NCI-H128 (cell line): ENCODE measurements at regions not wholly inside any gene's neighbourhood (a gene's known extent, or its start where the extent isn't known, plus 50 kb on each side); places are given as distances from the start of the nearest gene placed in this dataset.

Experiments
- DNase-seq: peaks from one replicate; lab custom pipeline; 2025; ENCODE audit not compliant: unreplicated experiment; lab: John Stamatoyannopoulos, UW

DNA sequence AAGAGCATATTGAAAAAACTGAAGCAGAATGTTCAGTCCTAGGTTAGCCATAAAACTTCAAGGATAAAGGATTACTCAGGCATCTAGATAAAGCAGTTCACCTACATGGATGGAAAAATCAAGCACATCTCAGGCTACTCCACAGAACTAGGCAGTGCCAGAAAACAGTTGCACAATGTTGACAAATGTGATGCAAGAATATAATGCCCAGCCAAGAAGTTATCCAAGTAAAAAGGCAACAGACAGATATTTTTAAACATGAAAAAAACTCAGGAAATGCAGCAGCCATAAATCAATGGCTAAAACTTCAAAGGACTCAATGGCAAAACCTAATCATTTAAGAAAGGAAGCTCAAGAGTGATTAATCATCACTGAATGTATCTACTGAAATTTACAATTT lies 456.0 kb upstream of the FAM241A start:
- DNase-seq = no peak

DNA sequence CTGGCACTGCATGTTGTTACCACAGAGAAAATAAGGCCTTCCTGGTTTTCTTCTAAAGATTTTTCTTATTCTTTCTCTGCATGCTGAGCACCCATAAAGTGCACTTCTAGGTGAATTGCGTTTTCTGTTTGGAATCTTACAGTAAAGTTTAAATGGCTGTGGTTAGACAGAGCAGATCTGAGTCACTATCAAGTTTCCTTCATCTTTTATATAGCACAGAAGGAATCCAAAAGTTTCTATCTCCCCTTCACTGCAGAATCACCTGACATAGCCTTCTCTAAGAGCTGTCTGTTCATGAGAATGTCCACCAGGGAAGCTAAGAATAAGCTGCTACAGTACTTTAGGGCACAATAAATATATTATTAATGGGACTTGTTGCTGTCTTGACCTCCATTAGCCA lies 455.5 kb upstream of the FAM241A start:
- DNase-seq = no peak

DNA sequence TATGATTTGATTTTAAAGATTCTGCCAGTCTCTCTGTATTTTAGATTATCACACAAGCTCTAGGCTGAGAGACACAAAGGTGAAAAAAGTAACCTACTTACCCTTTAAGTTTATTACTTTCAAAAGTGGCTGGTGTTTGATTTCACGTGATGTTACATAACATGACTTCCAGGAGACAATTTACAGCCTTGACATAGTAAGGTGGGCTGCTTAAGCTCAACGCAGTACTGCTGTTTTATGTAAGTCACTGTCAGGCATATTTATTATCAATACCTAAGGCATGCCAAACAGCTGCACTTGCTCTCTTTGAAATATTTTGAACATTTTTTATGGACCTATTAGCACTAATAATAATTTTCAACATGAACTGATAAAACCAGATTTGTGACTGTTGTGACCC lies 451.5 kb upstream of the FAM241A start:
- DNase-seq = no peak

DNA sequence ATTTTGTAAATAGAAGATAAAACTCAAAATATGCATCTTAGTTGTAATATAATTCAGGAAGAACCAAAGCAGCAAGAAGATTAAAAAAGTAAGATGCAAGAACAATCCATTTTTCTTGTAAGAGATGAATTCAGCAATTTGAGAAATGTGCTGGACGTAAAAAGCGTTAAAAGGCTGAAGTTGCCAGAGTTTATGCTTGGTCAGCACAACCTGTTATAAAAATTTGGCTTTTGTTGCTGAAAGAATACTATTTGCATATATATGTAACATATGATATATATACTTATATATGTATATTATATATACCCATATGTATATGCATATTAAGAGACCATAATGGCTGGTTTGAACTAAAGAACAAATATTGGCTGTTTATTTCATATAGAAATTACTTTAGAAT lies 449.6 kb upstream of the FAM241A start:
- DNase-seq = no peak

DNA sequence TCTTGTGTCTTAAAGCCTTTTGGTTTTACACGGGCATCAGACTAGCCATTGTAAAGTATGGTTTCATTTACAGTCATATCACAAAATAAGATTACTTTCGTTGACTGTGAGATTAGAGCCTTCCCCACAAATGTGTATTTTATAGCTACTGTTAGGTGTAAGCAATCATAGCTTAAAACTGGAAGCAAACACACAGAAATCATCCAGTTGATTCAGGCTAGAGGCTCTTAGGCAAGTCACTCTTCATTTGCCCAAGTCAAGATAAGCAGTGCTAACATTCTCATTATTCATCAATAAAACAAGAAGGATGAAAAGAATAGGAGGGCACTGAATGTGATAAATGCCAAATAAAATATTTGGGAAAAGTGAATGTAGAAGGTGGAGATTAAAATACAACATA lies 448.7 kb upstream of the FAM241A start:
- DNase-seq = no peak

DNA sequence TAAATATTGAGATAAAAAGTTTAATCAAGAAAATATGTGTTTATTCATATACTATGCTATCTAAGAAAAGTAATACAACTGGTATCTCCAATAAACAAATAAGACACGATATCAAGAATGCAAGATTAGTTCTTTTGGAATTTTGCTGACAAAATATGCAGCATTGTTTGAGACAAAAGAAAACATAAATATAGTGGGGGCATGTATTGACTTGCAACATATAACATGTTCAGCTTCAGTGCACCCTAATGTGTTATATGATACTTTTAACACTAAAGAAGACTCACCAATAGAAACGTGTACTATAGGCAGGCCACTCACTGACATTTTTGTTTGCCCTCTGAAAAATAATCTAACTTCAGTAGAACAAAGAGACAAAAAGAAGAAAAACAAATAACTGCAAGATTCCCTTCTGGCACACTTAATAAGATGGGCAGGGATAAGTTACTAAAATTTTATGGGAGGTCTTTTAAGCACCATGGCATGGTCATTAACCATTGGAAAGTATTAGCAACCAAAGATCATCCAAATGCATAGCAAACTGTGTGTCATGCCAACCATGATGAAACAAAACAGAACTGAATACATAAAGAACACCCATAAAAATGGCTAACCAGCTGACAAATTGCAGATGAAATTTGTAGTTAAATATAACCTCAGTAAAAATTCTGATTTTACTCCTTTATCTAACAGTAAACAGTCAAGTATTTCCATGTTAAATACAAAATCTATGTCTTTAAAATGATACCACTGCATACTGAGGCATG lies 447.9 kb upstream of the FAM241A start:
- DNase-seq = no peak

DNA sequence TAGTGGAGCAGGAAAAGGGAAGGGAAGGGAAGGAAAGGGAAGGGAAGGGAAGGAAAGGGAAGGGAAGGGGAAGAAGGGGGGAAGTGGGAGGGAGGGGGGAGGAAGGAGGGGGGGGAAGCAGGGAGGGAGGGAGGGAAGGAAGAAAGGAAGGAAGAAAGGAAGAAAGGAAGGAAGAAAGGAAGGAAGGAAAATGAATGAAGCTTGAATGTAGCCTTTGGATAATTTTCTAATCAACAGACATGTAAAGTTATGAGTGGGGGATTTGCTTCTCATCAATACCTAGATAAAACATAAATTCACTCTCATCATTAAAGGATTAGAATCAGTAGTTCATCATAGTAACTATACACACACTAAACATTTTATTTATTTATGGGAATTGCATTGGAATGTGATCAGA lies 446.9 kb upstream of the FAM241A start:
- DNase-seq = no peak

DNA sequence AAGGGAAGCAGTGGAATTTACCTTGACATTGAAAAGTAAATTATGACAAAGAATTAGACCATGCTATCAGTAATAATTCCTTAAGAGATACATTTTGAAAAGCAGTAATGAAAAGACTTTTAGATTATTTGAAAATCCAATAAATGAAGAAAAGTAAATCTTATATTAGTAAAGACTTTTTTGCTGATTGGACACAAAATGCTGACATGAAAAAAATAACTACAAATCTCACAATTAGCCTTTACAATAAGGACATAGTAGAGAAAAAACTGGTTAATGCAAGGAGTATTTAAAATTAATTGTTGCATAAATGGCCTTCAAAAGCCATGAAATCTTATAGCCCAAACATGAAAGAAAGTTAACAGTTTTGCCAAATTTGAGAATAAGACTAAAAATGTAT lies 446.1 kb upstream of the FAM241A start:
- DNase-seq = no peak

DNA sequence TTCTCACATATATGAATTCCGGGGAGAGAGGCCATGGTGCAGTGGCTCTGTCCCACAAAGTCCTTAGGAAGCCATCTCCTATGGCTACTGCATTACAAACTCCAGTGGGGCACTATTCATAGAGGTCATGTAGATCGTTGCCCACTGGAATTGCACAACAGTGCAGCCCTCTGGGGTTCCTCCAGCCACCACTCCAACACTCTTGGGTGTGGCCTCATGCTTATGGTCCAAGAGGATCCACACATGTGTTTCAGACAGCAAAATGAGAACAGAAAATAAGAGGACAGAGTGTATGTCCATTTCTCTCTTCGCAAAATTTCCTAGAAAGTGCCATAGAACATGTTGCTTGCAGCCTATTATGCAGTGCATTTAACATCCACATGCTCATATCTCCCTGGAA lies 444.2 kb upstream of the FAM241A start:
- no peak for DNase-seq

DNA sequence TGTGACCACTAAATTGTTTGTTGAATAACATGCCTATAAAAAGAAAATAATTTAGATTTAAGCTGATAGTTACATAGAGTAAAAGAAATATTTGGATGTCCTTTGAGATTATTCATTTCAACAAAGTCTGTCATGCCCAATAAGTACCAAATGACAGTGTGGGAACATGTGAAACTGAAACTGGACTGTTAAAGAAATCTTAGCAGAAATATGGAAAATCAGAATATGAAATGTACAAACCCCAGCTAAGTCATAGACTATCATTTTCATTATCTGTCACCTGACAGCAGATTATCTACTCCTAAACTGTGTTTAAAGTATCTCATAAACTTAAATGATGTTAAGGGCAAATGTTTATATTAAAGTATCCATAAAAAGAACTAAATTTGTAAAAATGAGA lies 437.8 kb upstream of the FAM241A start:
- no peak for DNase-seq

DNA sequence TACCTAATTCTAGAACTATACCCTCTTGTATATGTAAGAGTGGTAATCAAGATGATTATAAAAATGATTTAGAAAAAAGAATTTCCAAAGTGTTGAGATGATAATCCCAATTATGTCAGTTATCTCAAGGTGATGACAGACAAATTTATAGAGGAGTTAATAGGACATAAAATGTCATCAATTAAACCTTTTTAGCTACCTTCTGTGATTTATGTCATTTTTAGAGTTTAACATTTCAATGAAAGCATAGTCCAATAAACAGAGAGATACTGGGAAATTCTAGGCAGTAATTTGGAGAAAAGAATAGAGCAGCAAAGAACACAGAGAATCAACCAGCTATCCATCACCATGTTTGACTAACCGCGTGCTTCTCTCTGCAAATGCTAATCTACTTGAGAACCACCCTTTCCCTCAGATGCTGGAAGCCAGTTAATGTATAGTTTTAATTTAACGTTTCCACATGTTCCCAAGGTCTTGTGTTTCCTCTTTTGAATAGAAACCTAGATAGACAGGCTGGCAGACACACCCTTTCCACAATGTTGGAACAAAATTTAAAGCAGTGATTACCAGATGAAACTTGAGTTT lies 433.1 kb upstream of the FAM241A start:
- no peak for DNase-seq

DNA sequence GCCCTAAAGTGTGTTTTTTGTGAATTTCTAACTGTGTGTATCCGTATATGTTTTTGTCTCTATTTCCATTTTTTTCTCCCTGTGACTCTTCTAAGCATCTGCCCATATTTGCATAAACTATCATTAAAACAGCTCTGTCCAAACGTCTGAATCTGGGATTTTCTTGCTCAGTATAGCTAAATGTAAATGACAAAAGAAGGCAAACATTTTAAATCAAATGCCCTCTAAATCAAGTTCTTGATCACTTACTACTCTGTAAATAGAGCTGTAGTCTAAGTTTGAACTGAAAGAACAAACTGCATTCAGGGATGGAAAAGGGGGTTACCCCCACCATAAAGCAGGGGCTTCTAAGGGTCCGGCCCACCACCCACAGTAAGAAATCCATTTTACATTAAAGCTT lies 432.0 kb upstream of the FAM241A start:
- DNase-seq = no peak

DNA sequence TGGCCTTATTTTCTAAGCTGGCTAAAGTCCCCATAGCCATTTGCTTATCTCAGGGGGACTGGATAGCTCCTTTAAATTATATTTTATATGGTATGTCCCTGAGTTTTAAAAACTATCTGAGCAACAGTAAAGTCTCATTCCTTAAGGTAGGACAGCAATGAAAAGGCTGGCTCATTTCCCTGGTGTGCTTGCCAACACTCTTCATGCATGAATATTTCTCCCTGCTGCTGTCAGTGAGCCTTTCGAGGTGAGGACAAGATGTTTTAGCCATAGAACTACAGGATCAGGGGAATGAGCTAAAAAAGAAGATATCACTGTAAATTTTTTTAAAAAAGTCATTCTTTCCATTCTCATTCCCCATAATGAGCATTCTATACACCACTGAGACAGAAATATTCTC lies 427.3 kb upstream of the FAM241A start:
- DNase-seq = no peak

DNA sequence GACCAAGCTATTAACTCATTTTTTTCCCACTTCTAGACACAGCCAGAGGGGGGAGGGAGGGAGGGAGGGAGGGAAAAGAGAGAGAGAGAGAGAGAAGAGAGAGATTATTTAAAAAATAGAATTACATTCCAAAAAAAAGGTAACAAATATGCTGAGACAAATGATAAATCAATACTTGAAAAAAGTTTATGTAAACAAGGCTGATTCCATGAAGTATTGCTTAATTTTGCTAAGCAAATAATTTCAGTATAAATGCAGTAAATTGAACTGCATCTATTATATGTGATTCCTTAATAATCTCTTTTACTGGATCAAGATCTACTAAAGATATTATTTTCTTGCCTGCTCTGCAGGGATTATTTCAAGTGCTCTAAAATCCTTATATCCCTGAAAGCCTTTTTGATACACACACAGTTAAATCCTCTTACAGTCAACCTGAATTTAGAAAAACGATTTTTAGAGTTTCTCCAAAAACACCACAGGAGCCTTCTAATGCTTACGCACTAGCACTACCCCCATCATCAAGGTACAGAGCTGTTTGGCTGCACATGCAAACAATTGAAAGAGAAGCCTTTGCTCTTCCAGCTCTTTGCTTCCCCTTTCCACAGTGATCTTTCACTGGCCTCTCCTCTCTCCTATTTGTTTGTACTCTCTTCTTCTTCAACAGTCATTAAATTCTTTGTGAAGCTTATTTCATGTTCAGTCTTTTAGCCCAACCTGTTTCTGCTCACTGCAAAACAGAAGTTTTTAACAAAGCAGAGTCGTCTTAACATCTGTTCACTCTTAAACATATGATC lies 426.3 kb upstream of the FAM241A start:
- DNase-seq = no peak

DNA sequence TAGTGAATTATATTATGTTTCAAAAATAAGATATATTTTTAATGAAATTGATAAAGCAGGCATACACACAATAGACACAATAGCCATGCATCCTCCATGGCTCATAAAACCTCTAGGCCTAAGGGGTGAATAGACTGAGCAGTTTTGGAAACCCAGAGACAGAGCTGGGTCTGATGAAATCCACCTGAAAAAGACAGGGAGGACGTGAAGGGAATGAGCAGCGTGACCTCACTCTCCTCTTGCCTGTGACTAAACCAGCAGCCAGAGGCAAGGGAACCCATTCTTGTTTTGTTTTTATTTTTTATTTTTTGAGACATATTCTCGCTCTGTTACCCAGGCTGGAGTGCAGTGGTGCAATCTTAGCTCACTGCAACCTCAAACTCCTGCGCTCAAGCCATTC lies 424.4 kb upstream of the FAM241A start:
- no peak for DNase-seq

DNA sequence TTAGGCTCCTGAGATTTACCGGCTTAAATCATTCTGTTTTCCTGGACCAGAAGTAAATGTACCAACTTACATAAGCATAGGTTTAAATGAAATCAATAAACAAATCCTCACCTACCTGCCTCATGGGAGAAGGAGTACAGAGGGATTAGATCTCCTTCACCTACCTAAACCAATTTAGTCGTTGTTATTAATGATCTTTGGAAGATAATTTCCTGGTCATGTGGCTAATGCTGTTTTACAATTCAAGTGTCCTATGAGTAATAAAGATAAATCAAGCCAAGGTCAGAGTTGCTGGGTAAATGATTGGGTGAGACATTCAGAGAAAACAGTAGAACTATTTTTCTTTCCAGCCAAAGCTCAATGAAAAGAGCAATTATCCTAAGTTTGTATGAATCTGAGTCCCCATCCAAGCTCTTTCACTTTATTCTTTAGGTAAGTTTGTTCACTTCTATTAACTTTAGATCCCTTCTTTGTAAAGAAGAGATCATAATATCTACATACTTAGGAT lies 423.0 kb upstream of the FAM241A start:
- no peak for DNase-seq

DNA sequence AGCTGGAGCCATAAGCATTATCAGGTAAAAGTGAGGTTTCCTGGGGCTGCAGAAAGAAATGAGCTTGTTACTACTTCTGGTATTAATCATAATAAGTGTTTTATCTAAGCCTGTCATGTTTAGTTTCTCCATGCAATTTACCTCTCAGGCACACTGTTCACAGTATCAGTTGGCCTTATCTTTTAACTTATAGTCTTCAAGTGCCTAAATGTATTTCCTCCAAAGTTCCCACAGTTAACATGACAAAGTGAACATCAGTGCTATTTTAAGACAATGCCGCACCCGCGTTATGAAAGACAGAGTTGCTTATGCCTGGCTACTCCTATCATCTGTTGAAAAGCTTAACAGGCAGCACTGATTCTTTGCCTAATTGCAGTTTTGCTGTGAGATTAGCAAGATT lies 408.7 kb upstream of the FAM241A start:
- no peak for DNase-seq

DNA sequence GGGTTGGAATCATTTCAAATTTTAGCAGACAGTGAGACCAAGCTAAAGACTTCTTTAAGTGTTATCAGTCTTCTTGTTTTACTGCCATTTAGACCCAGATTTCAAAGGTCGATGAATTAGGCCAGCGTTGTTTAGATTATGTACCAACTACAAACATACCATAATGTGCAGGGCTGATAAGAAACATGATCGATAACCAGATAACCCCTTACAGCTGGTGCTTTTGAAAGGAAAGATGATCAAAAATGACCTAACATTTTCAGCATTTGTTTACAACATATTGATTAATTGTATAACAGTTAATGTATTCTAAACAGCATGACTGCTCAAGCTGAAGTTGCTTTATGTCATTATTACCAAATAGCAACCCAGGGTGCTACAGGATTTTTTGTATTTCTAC lies 400.4 kb upstream of the FAM241A start:
- no peak for DNase-seq

DNA sequence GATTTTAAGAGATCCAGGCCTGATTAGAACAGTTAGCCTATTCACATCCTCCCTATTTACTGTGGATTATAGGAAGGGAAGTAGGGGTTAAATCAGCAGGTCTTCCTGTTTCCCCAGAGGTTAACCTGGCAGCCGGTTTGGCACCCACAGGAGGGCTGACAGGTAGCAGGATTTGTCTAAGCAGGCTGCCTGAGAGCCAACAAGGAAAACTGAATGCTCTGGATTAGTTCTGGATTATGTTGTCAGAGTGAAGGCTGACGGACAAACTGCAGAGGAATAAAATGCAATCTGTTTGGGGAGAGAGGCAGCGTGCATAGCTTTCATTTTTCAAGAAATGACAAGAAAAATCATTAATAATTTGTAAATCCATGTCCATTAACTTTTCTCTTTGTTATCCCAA lies 397.1 kb upstream of the FAM241A start:
- DNase-seq = no peak

DNA sequence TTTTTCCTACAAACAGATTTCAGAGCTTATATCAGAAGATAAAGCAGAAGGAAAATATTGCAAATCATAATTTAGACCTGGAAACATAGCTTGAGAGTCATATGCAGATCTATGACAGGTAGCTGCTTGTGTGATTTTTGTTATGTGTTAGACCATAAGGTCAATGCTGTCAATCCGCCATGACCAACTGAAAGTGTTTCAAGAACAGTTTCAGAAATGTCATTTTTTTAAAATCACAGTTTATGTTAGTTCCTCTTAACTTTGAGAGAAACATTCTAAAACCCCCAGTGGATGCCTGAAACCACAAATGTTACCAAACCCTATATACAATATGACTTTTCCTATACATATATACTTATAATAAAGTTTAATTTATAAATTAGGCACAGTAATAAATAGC lies 391.3 kb upstream of the FAM241A start:
- DNase-seq = no peak

DNA sequence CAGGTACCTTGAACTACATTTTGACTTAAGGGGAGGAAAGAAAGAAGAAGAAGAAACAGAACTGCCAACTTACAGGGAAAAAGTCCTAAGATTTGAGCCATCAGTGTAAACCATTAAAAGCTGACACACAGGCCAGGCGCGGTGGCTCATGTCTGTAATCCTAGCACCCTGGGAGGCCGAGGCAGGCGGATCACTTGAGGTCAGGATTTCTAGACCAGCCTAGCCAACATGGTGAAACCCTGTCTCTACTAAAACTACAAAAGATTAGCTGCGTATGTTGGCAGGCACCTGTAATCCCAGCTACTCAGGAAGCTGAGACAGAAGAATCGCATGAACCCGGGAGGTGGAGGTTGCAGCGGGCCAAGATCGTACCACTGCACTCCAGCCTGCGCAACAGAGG lies 389.7 kb upstream of the FAM241A start:
- no peak for DNase-seq

DNA sequence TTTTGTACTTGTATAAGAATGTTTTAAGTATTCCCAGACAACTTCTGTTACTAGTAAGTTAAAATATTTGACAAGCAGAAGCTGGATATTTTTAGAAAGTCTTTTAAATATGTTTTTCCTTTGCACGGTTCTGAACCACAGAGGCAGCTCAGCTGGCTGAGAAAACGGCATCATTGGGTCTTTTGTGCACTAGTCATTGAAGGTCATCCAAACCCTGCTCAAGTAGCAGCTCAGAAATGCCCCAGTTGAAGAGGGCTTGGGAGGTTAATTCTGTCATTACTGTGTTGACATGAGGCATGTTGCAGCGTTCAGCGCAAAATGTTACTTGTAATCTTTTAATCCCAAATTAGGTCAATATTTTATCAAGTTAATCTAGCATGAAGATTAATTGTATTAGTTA lies 383.7 kb upstream of the FAM241A start:
- no peak for DNase-seq
